HepG2 (cell line): ENCODE measurements at regions not wholly inside any gene's neighbourhood (a gene's known extent, or its start where the extent isn't known, plus 50 kb on each side); places are given as distances from the start of the nearest gene placed in this dataset.

Experiments used
- ATAC-seq: fragments of 200-7000 bp; cut with Tn5 transposase; 3 replicates; pipeline ENCODE4 v1.9.1; 2020; ENCODE audit warnings: mild to moderate bottlenecking, moderate library complexity
- BruUV-seq: library from RNA; stranded (reverse); fragments of 400-500 nt; replicated peaks from 2 replicates; lab custom pipeline; 2021; lab: Mats Ljungman, UMichigan
- CTCF ChIA-PET: fragments of 300-600 bp; formaldehyde crosslinking; extraction: SDS; loops from one replicate; lab custom pipeline; 2021; ENCODE audit warnings: low total read pairs, inconsistent platforms, low intra/inter-chr PET ratio; lab: Yijun Ruan, JAX
- POLR2A ChIA-PET: fragments of 350-600 bp; sonication (Branson Sonifier 250); formaldehyde crosslinking; loops from one replicate; lab custom pipeline; 2020; ENCODE audit warnings: antibody characterized with exemption, inconsistent platforms; lab: Yijun Ruan, JAX
- DNase-seq: peaks from one replicate; pipeline ENCODE4 v3.0.0-alpha.2; 2015; ENCODE audit warnings: low spot score
- FAIRE-seq: peaks from 3 replicates; lab custom pipeline; 2011; peaks lifted over from hg19 to GRCh38; lab: Jason Lieb, UNC
- H2AFZ ChIP-seq: one replicate; pipeline ENCODE4 v1.6.1; 2011; ENCODE audit warnings: low read length, inconsistent platforms
- H3K27ac ChIP-seq: fragments of 300-600 bp; 3 replicates; pipeline ENCODE4 v1.8.0; 2011; ENCODE audit warnings: mixed run types, mild to moderate bottlenecking, mixed read lengths, low read length, inconsistent platforms; ENCODE audit not compliant: insufficient read depth; ENCODE audit errors: extremely low read length
- H3K27me3 ChIP-seq, 2 experiments: fragments of 200-600 bp in 1 of 2; 2 replicates in 1 of 2; 3 replicates in 1 of 2; pipeline versions ENCODE4 v1.6.0 to v1.8.0; 2011; ENCODE audit warnings: low read length in 2 of 2, mild to moderate bottlenecking in 2 of 2, moderate library complexity in 2 of 2, inconsistent platforms in 1 of 2; ENCODE audit not compliant: insufficient read depth in 2 of 2, control insufficient read depth in 1 of 2
- H3K36me3 ChIP-seq, 2 experiments: fragments of 200-600 bp in 1 of 2; replicated peaks in 1 of 2; 2 replicates in 1 of 2; 3 replicates in 1 of 2; pipeline versions ENCODE4 v1.5.1 to v1.8.0; 2011; ENCODE audit warnings: low read length in 2 of 2, inconsistent platforms in 1 of 2; ENCODE audit not compliant: insufficient read depth in 2 of 2, control insufficient read depth in 1 of 2
- H3K4me1 ChIP-seq: 2 replicates; pipeline ENCODE4 v1.5.1; 2012; ENCODE audit warnings: low read length, inconsistent platforms; ENCODE audit not compliant: insufficient read depth
- H3K4me2 ChIP-seq: 2 replicates; pipeline ENCODE4 v1.6.0; 2011; ENCODE audit warnings: low read depth, low read length, inconsistent platforms
- H3K4me3 ChIP-seq, 3 experiments: fragments of 200-600 bp in 1 of 3; sonication (generic), shearing (Covaris generic) in 1 of 3; replicated peaks in 1 of 3; 2 replicates each; pipeline ENCODE4 v1.5.1; 2011 to 2016; ENCODE audit warnings: low read length in 3 of 3, inconsistent platforms in 2 of 3, low read depth in 2 of 3, mild to moderate bottlenecking in 2 of 3, control low read depth in 1 of 3, mixed read lengths in 1 of 3; ENCODE audit not compliant: insufficient read depth in 1 of 3
- H3K79me2 ChIP-seq: one replicate; pipeline ENCODE4 v1.6.1; 2011; ENCODE audit warnings: low read length, inconsistent platforms; ENCODE audit not compliant: insufficient read depth
- H3K9ac ChIP-seq: 2 replicates; pipeline ENCODE4 v1.6.0; 2011; ENCODE audit warnings: mild to moderate bottlenecking, low read depth, low read length, inconsistent platforms; ENCODE audit not compliant: insufficient read depth
- H3K9me3 ChIP-seq: 2 replicates; pipeline ENCODE4 v1.5.1; 2012; ENCODE audit warnings: mild to moderate bottlenecking, low read length
- H4K20me1 ChIP-seq: 2 replicates; pipeline ENCODE4 v1.6.0; 2011; ENCODE audit warnings: inconsistent platforms, mild to moderate bottlenecking, low read length, moderate library complexity; ENCODE audit not compliant: insufficient read depth
- DMAP1 ChIP-seq: IDR thresholded peaks from 2 replicates; pipeline ENCODE4 v1.6.1; 2016
- FOXA1 ChIP-seq, 2 experiments: fragments of 450-650 bp in 1 of 2; sonication (generic) in 1 of 2; formaldehyde crosslinking in 1 of 2; IDR thresholded peaks; 2 replicates each; pipeline versions ENCODE4 v1.4.0 to v1.6.1; 2016 to 2020; ENCODE audit warnings: missing genetic modification reagents in 1 of 2
- ISL2 ChIP-seq: sonication (generic); formaldehyde crosslinking; IDR thresholded peaks from 2 replicates; pipeline ENCODE4 v1.5.0; 2020; ENCODE audit warnings: missing genetic modification reagents
- KDM5A ChIP-seq: fragments of 200-600 bp; sonication (generic); IDR thresholded peaks from 2 replicates; pipeline ENCODE4 v1.7.0; 2018; ENCODE audit warnings: antibody characterized with exemption, mild to moderate bottlenecking, low read length, borderline replicate concordance
- MAFG ChIP-seq: sonication (generic); formaldehyde crosslinking; IDR thresholded peaks from 2 replicates; pipeline ENCODE4 v1.5.1; 2020; ENCODE audit warnings: mild to moderate bottlenecking, missing genetic modification reagents
- NBN ChIP-seq: fragments of 450-650 bp; conservative IDR thresholded peaks from 2 replicates; pipeline ENCODE4 v1.6.1; 2017
- NFKB2 ChIP-seq: sonication (generic); formaldehyde crosslinking; IDR thresholded peaks from 2 replicates; pipeline ENCODE4 v1.4.0; 2020; ENCODE audit warnings: missing genetic modification reagents, borderline replicate concordance
- SRSF4 ChIP-seq: fragments of 200-400 bp; formaldehyde crosslinking; IDR thresholded peaks from one replicate; pipeline ENCODE4 v1.6.1; 2018; ENCODE audit warnings: mild to moderate bottlenecking, low read depth, low read length, moderate library complexity; ENCODE audit not compliant: poor library complexity, severe bottlenecking
- TP53 ChIP-seq: sonication (generic); formaldehyde crosslinking; conservative IDR thresholded peaks from 2 replicates; pipeline ENCODE4 v1.4.0; 2020; ENCODE audit warnings: missing genetic modification reagents
- ZNF550 ChIP-seq: sonication (generic); formaldehyde crosslinking; IDR thresholded peaks from 2 replicates; pipeline ENCODE4 v1.4.0; 2020; ENCODE audit warnings: mild to moderate bottlenecking, missing genetic modification reagents, borderline replicate concordance
- ZNF567 ChIP-seq: sonication (generic); formaldehyde crosslinking; IDR thresholded peaks from 2 replicates; pipeline ENCODE4 v1.8.1; 2023; ENCODE audit warnings: mild to moderate bottlenecking, missing genetic modification reagents, borderline replicate concordance
- ZNF639 ChIP-seq: conservative IDR thresholded peaks from 2 replicates; pipeline ENCODE4 v1.6.1; 2018; ENCODE audit warnings: missing genetic modification reagents
- ZNF773 ChIP-seq: sonication (generic); formaldehyde crosslinking; IDR thresholded peaks from 2 replicates; pipeline ENCODE4 v1.4.0; 2020; ENCODE audit warnings: missing genetic modification reagents, borderline replicate concordance
- WGBS: methylation state at CpG from one replicate; pipeline ENCODE4 v1.1.6; 2017; ENCODE audit warnings: low lambda C conversion rate; 5-methylcytosine and 5-hydroxymethylcytosine counted together
- in situ Hi-C: cut with HindIII; loops from 2 replicates; pipeline ENCODE4 v1.10.0; 2017; ENCODE audit warnings: low pct_unique_long_range_greater_than_20kb; ENCODE audit not compliant: extremely low pct_ligation_motif_present
- intact Hi-C: fragments of 100-400 bp; cut with micrococcal nuclease; formaldehyde crosslinking; loops from one replicate; pipeline ENCODE4 v1.10.0; 2022; ENCODE audit not compliant: unreplicated experiment
- TF ChIP-seq, protein P1 (sequence below): sonication (generic); formaldehyde crosslinking; IDR thresholded peaks from 2 replicates; pipeline ENCODE4 v1.5.0; 2020; ENCODE audit warnings: missing genetic modification reagents
- TF ChIP-seq, protein P2 (sequence below): IDR thresholded peaks from 2 replicates; pipeline ENCODE4 v1.6.1; 2016; ENCODE audit warnings: low read depth
- TF ChIP-seq, protein P3 (sequence below): sonication (generic); formaldehyde crosslinking; IDR thresholded peaks from 2 replicates; pipeline ENCODE4 v1.4.0; 2020; ENCODE audit warnings: missing genetic modification reagents

DNA sequence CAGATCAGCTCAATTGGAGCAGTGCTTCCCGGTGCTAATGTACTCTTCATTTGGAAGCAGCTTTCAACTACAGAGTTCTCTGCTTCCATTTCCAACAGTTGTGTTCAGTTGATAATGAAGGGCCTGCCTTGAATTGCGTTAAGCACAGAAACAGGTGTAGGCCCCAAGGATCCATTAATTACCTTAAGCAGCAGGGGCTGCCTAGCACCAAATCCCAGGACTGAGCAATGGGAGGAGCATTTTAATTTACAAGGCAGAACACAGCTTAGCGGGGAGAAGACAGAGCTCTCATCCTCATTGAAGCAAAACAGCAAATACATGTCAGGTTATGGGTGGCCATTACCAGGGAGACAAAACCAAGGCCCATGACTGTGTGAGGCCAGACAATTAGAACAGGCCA lies 349.6 kb downstream of the TFEC start:
- Histone ChIP-seq H2AFZ (no peak overlapping the region), H3K36me3 (no peaks in the 10 kb centered on the region), H3K27ac (no peak overlapping the region), H3K27me3 (no peaks in the 10 kb centered on the region), H4K20me1 (no peaks in the 10 kb centered on the region), H3K79me2 (no peaks in the 10 kb centered on the region), H3K4me3 (no peak overlapping the region), H3K4me1 (peaks cover 34% of the 10 kb centered on the region), H3K9me3 (no peaks in the 10 kb centered on the region), H3K9ac (no peak overlapping the region), H3K4me2 (no peak overlapping the region)
- WGBS = 73% methylated on average over 3 of the region's 3 CpGs
- DNase-seq (no peak), FAIRE-seq (no peak), ATAC-seq (no peak)
- BruUV-seq = no TSS peak
- in situ Hi-C loops (loop anchor here (25.0 kb wide), 1 partner anchor 819 kb away; no protein-coding TSS in a partner anchor), intact Hi-C loops (loop anchor here (1.0 kb wide), 1 partner anchor 325 kb away; no protein-coding TSS in a partner anchor)
- ChIA-PET CTCF (no interaction called here), POLR2A (no interaction called here)
- TF ChIP-seq, protein P1, sequence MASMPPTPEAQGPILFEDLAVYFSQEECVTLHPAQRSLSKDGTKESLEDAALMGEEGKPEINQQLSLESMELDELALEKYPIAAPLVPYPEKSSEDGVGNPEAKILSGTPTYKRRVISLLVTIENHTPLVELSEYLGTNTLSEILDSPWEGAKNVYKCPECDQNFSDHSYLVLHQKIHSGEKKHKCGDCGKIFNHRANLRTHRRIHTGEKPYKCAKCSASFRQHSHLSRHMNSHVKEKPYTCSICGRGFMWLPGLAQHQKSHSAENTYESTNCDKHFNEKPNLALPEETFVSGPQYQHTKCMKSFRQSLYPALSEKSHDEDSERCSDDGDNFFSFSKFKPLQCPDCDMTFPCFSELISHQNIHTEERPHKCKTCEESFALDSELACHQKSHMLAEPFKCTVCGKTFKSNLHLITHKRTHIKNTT = no peak
- TF ChIP-seq, protein P2, sequence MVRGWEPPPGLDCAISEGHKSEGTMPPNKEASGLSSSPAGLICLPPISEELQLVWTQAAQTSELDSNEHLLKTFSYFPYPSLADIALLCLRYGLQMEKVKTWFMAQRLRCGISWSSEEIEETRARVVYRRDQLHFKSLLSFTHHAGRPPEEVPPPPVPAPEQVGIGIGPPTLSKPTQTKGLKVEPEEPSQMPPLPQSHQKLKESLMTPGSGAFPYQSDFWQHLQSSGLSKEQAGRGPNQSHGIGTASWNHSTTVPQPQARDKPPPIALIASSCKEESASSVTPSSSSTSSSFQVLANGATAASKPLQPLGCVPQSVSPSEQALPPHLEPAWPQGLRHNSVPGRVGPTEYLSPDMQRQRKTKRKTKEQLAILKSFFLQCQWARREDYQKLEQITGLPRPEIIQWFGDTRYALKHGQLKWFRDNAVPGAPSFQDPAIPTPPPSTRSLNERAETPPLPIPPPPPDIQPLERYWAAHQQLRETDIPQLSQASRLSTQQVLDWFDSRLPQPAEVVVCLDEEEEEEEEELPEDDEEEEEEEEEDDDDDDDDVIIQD (CRISPR knock-in tag) = no peak
- TF ChIP-seq ZNF773 (no peak), ZNF550 (no peak), NFKB2 (CRISPR knock-in tag) (no peak), FOXA1 (IDR thresholded peaks at IDR 0.05) (no peak), FOXA1 (CRISPR knock-in tag; IDR thresholded peaks at IDR 0.05) (no peak), MAFG (CRISPR knock-in tag) (no peak), ISL2 (CRISPR knock-in tag) (no peak), TP53 (CRISPR knock-in tag) (no peak), NBN (no peak), ZNF639 (no peak), SRSF4 (no peak), ZNF567 (CRISPR knock-in tag) (no peak), KDM5A (no peak), DMAP1 (no peak)
- TF ChIP-seq, protein P3, sequence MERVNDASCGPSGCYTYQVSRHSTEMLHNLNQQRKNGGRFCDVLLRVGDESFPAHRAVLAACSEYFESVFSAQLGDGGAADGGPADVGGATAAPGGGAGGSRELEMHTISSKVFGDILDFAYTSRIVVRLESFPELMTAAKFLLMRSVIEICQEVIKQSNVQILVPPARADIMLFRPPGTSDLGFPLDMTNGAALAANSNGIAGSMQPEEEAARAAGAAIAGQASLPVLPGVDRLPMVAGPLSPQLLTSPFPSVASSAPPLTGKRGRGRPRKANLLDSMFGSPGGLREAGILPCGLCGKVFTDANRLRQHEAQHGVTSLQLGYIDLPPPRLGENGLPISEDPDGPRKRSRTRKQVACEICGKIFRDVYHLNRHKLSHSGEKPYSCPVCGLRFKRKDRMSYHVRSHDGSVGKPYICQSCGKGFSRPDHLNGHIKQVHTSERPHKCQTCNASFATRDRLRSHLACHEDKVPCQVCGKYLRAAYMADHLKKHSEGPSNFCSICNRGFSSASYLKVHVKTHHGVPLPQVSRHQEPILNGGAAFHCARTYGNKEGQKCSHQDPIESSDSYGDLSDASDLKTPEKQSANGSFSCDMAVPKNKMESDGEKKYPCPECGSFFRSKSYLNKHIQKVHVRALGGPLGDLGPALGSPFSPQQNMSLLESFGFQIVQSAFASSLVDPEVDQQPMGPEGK (CRISPR knock-in tag) = no peak
